ENCODE measurements at regions not wholly inside any gene's neighbourhood (a gene's known extent, or its start where the extent isn't known, plus 50 kb on each side); places are given as distances from the start of the nearest gene placed in this dataset.

GRCh38 chr2:38504169-38504568, 98.6 kb downstream of the HNRNPLL start:
- TF ChIP-seq CTCF (IDR thresholded peaks at IDR 0.05) (no peak), EP300 (IDR thresholded peaks at IDR 0.05) (no peak)

All from stomach (tissue), 4 donors.